GM23248 (cell line): ENCODE measurements at regions not wholly inside any gene's neighbourhood (a gene's known extent, or its start where the extent isn't known, plus 50 kb on each side); places are given as distances from the start of the nearest gene placed in this dataset.

Experiments used
- DNase-seq: peaks from one replicate; pipeline ENCODE4 v3.0.0-alpha.2; 2015
- H2AFZ ChIP-seq: fragments of 200-600 bp; sonication (generic); 2 replicates; pipeline ENCODE4 v1.6.1; 2016; ENCODE audit warnings: antibody characterized with exemption
- H3F3A ChIP-seq: fragments of 200-600 bp; sonication (generic); 2 replicates; pipeline ENCODE4 v1.6.1; 2016; ENCODE audit warnings: mild to moderate bottlenecking, antibody characterized with exemption, mixed run types; ENCODE audit not compliant: insufficient read depth
- H3K27ac ChIP-seq: fragments of 200-600 bp; sonication (generic); 2 replicates; pipeline ENCODE4 v1.5.1; 2016; ENCODE audit warnings: mild to moderate bottlenecking
- H3K27me3 ChIP-seq: fragments of 200-600 bp; sonication (generic); replicated peaks from 2 replicates; pipeline ENCODE4 v1.6.1; 2016; ENCODE audit warnings: mild to moderate bottlenecking; ENCODE audit not compliant: insufficient read depth
- H3K36me3 ChIP-seq: fragments of 200-600 bp; sonication (generic); 2 replicates; pipeline ENCODE4 v1.6.1; 2016; ENCODE audit warnings: low read depth, mild to moderate bottlenecking
- H3K4me1 ChIP-seq: fragments of 200-600 bp; sonication (generic); 2 replicates; pipeline ENCODE4 v1.6.1; 2016; ENCODE audit warnings: mild to moderate bottlenecking; ENCODE audit not compliant: insufficient read depth
- H3K4me2 ChIP-seq: fragments of 200-600 bp; sonication (generic); one replicate; pipeline ENCODE4 v1.6.1; 2016; ENCODE audit warnings: mild to moderate bottlenecking; ENCODE audit not compliant: unreplicated experiment
- H3K4me3 ChIP-seq: fragments of 200-600 bp; sonication (generic); 2 replicates; pipeline ENCODE4 v1.5.1; 2016; ENCODE audit warnings: mild to moderate bottlenecking
- H3K79me2 ChIP-seq: fragments of 200-600 bp; sonication (generic); 2 replicates; pipeline ENCODE4 v1.6.1; 2016; ENCODE audit warnings: mild to moderate bottlenecking; ENCODE audit not compliant: insufficient read depth
- H3K9ac ChIP-seq: fragments of 200-600 bp; sonication (generic); 2 replicates; pipeline ENCODE4 v1.6.1; 2016; ENCODE audit warnings: mild to moderate bottlenecking
- H3K9me2 ChIP-seq: fragments of 200-600 bp; sonication (generic); 2 replicates; pipeline ENCODE4 v1.6.1; 2016; ENCODE audit warnings: mixed run types, mild to moderate bottlenecking, moderate library complexity; ENCODE audit not compliant: insufficient read depth
- H3K9me3 ChIP-seq: fragments of 200-600 bp; sonication (generic); one replicate; pipeline ENCODE4 v1.6.1; 2017; ENCODE audit warnings: low read depth
- H4K20me1 ChIP-seq: fragments of 200-600 bp; sonication (generic); 2 replicates; pipeline ENCODE4 v1.6.0; 2016; ENCODE audit not compliant: insufficient read depth
- EZH2 ChIP-seq: fragments of 200-600 bp; sonication (generic); IDR thresholded peaks from 2 replicates; pipeline ENCODE4 v1.6.1; 2018; ENCODE audit warnings: antibody characterized with exemption, mild to moderate bottlenecking; ENCODE audit not compliant: insufficient read depth, poor library complexity, severe bottlenecking
- EZH2phosphoT487 ChIP-seq: fragments of 200-600 bp; sonication (generic); IDR thresholded peaks from 2 replicates; pipeline ENCODE4 v1.6.1; 2018; ENCODE audit warnings: antibody characterized with exemption, moderate library complexity, mild to moderate bottlenecking, low read depth; ENCODE audit not compliant: insufficient read depth
- WGBS, 2 experiments: methylation state at CpG; one replicate each; pipeline ENCODE4 v1.1.6; 2015 to 2017; ENCODE audit warnings: low lambda C conversion rate in 2 of 2, low coverage in 1 of 2; ENCODE audit errors: missing lambda C conversion rate in 2 of 2; 5-methylcytosine and 5-hydroxymethylcytosine counted together
- in situ Hi-C: fragments of 300-500 bp; cut with MboI; formaldehyde crosslinking; loops from 2 replicates; pipeline ENCODE4 v1.15.0; 2020

GRCh38 chr19:32091241-32091640, 254.2 kb upstream of the ZNF507 start:
- H3K27ac ChIP-seq, result no peak overlapping the region
- no peaks in the 10 kb centered on the region for H3K9me2 ChIP-seq
- no peaks in the 10 kb centered on the region for H3K9me3 ChIP-seq
- H2AFZ ChIP-seq, result no peak overlapping the region
- no peaks in the 10 kb centered on the region for H3F3A ChIP-seq
- TF ChIP-seq EZH2, result no peak
- no peak for DNase-seq
- in situ Hi-C loops, result no loop called here
- H3K36me3 ChIP-seq, result no peaks in the 10 kb centered on the region
- no peaks in the 10 kb centered on the region for H3K79me2 ChIP-seq
- H3K9ac ChIP-seq, result no peak overlapping the region
- H3K4me1 ChIP-seq, result no peaks in the 10 kb centered on the region
- no peak overlapping the region for H3K4me3 ChIP-seq
- no peaks in the 10 kb centered on the region for H3K27me3 ChIP-seq
- 20 to 22% methylated on average over 12 of the region's 12 CpGs for WGBS, 2 experiments
- no peak overlapping the region for H3K4me2 ChIP-seq
- H4K20me1 ChIP-seq, result no peaks in the 10 kb centered on the region

DNA sequence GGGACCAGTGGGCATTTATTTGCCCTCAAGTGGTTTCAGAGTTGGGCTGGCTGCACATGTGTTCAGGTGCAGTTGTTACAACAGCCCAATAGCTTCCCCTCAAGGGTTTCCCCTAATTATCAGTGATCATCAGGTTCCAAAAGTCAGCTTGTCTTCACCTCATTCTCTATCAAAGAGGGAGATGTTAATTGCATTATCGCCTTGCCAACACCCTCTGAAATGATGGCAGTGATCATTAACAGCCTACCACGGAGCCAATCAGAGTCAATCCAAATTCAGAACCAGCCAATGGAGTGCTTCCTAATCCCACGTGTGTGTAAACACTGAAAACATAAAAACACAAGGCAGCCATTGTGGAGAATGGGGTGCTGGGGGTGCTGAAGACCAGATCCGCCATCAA, 248.4 kb upstream of the ZNF507 start:
- H3F3A ChIP-seq, result no peaks in the 10 kb centered on the region
- DNase-seq, result no peak
- no peaks in the 10 kb centered on the region for H3K36me3 ChIP-seq
- H3K27me3 ChIP-seq, result no peaks in the 10 kb centered on the region
- H4K20me1 ChIP-seq, result no peaks in the 10 kb centered on the region
- no peaks in the 10 kb centered on the region for H3K4me1 ChIP-seq
- H3K9me2 ChIP-seq, result no peaks in the 10 kb centered on the region
- no peak overlapping the region for H3K4me3 ChIP-seq
- H3K9me3 ChIP-seq, result no peaks in the 10 kb centered on the region
- H3K9ac ChIP-seq, result no peak overlapping the region
- H3K4me2 ChIP-seq, result no peak overlapping the region
- H2AFZ ChIP-seq, result no peak overlapping the region
- in situ Hi-C loops, result no loop called here
- TF ChIP-seq EZH2phosphoT487 (no peak), EZH2 (no peak)
- no peaks in the 10 kb centered on the region for H3K79me2 ChIP-seq
- no peak overlapping the region for H3K27ac ChIP-seq
- 19 to 23% methylated on average over 4 of the region's 4 CpGs for WGBS, 2 experiments

DNA sequence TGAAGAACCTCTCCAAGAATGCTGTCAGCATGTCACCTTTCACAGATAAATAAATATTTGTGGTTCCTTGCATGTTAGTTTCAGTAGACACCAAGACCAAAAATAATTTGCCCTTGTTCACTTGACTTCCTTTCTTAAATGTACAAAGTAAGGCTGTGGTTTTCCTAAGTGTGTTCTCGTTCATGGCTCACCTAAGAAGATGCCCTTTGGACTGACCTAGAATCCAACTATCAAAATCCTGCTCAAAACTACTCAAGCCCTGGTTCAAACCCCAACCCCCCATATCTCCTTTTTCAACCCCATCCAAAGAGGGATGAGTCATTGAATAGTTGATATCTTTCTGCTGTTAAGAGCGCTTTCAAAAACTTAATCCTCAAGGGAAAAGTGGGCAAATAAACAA, 247.8 kb upstream of the ZNF507 start:
- Histone ChIP-seq H3K4me2 (no peak overlapping the region), H3K4me1 (no peaks in the 10 kb centered on the region), H3K36me3 (no peaks in the 10 kb centered on the region), H3F3A (no peaks in the 10 kb centered on the region), H3K79me2 (no peaks in the 10 kb centered on the region), H3K9me2 (no peaks in the 10 kb centered on the region), H3K4me3 (no peak overlapping the region), H3K27me3 (no peaks in the 10 kb centered on the region), H3K27ac (no peak overlapping the region), H2AFZ (no peak overlapping the region), H3K9me3 (no peaks in the 10 kb centered on the region), H4K20me1 (no peaks in the 10 kb centered on the region), H3K9ac (no peak overlapping the region)
- DNase-seq, result no peak
- in situ Hi-C loops, result no loop called here
- 24 to 34% methylated on average over 2 of the region's 2 CpGs for WGBS, 2 experiments
- TF ChIP-seq EZH2phosphoT487 (no peak), EZH2 (no peak)

DNA sequence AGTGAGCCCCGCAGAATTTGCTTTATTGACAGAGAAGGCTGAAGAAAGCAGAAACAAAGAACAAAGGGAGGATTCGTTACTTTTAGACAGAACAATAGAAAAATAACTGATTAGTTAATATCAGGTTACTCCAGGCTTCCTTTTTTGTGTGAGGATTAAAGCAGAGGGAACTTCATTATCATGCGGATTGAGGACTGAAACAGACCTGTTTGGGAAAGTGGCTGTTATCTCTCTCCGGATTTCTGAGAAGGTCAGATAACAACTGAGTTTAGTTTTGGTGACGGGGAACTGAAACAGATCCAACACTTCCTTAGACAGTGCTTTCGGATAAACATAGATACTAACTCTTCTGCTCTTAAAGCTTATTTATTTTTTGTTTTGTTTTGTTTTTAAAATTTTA, 246.4 kb upstream of the ZNF507 start:
- H3K79me2 ChIP-seq, result no peaks in the 10 kb centered on the region
- no peak overlapping the region for H3K4me2 ChIP-seq
- no peaks in the 10 kb centered on the region for H3K9me2 ChIP-seq
- H3K4me3 ChIP-seq, result no peak overlapping the region
- H3K36me3 ChIP-seq, result no peaks in the 10 kb centered on the region
- H3K9me3 ChIP-seq, result no peaks in the 10 kb centered on the region
- no peaks in the 10 kb centered on the region for H3F3A ChIP-seq
- DNase-seq, result no peak
- TF ChIP-seq EZH2phosphoT487 (no peak), EZH2 (no peak)
- H4K20me1 ChIP-seq, result no peaks in the 10 kb centered on the region
- no peaks in the 10 kb centered on the region for H3K27me3 ChIP-seq
- no peak overlapping the region for H3K27ac ChIP-seq
- WGBS, 2 experiments, result 8 to 12% methylated on average over 6 of the region's 6 CpGs
- H3K4me1 ChIP-seq, result no peaks in the 10 kb centered on the region
- no peak overlapping the region for H3K9ac ChIP-seq
- in situ Hi-C loops, result no loop called here
- no peak overlapping the region for H2AFZ ChIP-seq

- Histone ChIP-seq H3K27ac (no peak overlapping the region), H2AFZ (no peak overlapping the region), H3K9me2 (no peaks in the 10 kb centered on the region), H3K4me1 (no peaks in the 10 kb centered on the region), H4K20me1 (no peaks in the 10 kb centered on the region), H3K36me3 (no peaks in the 10 kb centered on the region), H3F3A (no peaks in the 10 kb centered on the region), H3K27me3 (no peaks in the 10 kb centered on the region), H3K4me3 (no peak overlapping the region), H3K79me2 (no peaks in the 10 kb centered on the region), H3K9me3 (no peaks in the 10 kb centered on the region), H3K9ac (no peak overlapping the region), H3K4me2 (no peak overlapping the region)
- no peak for DNase-seq
- TF ChIP-seq EZH2phosphoT487 (no peak), EZH2 (no peak)
- in situ Hi-C loops, result no loop called here
- WGBS, 2 experiments, result 12 to 15% methylated on average over 1 of the region's 1 CpG
Observed at GRCh38 chr19:32101206-32101605, 244.2 kb upstream of the ZNF507 start.
